NOMO-1 treated with dmso at 0.1 percent for 144 hours (cell line): ENCODE measurements at regions not wholly inside any gene's neighbourhood (a gene's known extent, or its start where the extent isn't known, plus 50 kb on each side); places are given as distances from the start of the nearest gene placed in this dataset.

Experiments
- DNase-seq: peaks from one replicate; lab custom pipeline; 2025; ENCODE audit not compliant: unreplicated experiment; lab: John Stamatoyannopoulos, UW

DNA sequence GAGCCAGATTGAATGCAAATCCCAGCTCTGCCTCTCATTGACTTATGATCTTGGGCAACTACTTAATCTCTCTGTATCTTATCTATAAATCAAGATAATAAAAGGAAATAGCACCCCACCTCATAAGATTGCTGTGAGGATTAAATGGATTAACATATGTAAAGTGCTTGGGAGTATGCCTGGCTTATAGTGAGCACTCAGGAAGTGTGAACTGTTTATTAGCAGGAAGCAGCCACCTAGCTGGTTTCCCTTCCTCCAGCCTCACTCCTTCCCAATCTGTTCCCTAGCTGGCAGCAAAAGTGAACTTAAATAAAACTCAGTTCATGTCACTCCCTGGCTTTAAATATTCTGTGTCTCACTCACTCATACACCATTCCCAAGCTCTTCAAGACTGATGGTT lies 526.6 kb upstream of the PKDCC start:
- DNase-seq: no peak

DNA sequence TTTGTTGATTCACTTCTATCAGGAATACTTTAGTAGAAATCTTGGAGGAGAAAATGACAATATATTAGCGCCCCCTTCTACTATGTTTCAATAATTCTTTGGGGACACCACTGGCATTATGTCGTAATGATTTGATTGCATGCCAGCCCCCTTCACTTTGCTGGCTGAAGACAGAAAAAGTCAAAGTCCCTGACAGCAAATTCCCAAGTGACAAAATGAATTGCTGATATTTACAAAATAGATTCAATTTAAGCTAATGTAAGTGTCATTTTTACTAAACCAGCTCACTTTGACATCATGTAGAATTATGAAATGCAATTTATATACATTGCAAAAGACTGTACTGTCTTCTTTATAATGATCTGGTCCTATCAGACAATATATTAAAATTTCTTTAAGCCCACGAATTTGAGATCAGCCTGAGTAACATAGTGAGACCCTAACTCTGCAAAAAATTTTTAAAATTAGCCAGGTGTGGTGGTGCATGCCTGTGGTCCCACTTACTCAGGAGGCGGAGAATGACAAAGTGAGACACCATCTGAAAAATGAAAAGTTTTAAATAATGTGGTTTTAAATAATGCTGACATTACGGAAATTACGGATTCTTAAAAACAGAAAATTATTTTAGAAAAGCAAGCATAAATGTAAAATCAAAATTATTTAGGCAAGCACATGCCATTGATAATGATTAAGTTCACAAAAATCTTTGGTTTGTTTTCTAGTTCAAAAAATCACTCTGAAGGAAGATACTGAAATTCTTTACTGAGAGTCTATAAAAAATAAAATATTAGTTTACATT lies 520.1 kb upstream of the PKDCC start:
- DNase-seq: no peak

DNA sequence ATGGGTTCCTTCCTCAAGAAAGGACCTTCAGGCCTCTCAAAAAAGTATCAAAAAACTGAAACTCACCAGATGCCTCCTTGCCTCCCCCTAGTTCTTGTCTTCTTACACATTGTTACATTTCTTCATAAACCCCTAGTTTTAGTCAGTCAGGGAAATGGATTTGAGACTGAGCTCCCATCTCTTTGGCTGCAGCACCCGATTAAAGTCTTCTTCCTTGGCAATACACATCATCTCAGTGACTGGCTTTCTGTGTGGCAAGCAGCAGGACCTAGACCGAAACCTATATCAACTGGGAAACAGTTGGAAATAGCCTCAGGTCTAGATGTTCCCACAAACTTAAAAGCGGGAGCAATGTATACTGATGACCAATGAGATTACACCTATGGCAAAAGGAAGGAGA lies 512.2 kb upstream of the PKDCC start:
- DNase-seq: no peak

DNA sequence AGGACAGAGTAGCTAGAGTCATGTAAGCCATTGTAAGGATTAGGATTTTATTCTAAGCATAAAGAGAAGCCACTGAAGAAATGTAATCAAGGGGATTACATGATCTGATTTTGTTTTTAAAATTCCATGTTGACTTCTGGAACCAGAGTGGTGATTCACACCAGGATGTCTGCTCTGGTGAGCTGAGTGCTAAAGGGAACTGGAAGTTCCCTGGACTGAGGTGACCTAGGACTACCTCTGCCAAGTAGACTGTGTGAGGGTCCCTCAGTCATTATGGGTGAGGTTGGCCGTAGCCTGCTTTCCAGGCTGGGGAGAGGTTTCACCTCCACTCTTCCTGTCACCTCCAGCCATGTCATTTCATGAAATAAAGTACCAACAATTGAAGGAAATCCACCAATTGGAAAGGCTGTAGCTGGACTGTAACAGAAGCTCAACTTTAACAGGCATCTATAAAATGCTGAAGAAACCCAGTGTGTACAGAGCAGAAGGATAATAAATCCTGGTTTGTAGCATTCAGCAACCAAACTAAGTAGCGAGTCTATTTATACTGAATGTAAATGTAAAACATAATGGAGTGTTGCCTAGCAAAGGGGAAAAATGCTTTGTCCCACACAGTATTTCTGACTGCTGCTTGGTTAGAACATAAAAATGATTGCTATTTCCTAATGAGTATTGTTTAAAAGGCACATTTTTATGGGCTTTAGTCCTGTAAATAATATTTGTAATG lies 507.4 kb upstream of the PKDCC start:
- no peak for DNase-seq

DNA sequence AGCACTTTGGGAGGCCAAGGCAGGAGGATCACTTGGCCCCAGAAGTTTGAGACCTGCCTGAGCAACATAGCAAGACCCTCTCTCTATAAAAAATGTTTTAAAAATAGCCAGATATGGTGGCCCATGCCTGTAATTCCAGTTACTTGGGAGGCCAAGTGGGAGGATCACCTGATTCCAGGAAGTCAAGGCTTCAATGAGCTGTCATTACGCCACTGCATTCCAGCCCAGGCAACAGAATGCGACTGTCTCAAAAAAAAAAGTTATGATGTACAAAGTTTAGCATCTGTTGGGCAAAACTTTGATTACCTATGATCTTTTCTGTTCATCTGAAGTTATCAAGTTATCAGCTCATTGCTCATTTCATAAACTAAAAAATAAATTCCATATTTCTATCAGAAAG lies 504.1 kb upstream of the PKDCC start:
- DNase-seq: no peak

DNA sequence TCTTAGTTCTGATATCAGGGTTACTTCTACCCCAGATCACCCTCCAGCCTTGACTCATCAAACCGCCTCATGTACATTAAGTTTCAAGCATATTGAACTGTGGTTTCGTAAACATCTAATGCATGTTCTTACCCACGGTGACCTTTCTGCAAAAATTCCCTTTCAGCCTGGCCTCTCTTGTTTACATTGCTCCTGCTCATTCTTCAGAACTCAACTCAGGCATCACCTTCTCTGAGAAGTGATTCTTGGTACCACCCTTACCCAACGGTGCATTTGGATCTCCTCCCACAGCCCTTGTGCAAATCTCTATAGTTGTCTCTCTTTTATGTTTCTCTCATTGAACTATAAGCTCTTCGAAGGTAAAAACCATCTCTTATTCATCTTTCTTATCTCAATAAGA lies 503.1 kb upstream of the PKDCC start:
- DNase-seq: no peak

DNA sequence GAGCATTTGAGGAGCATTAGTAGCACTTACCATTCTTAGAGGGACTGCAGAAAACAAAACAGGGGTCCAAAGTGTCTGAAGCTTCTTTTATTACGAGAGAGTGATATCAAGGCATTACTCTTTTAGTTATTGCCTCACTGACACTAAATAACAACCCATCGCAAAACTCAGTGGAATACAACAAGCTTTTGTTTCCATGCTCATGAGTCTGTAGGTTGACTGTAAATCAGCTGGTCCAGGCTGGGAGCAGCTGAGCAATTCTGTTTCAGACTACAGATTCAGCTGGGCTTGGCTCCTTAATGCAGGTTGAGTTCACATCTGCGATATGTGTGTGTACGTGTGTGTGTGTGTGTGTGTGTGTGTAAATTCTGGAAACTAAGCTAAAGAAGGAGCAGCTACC lies 501.8 kb upstream of the PKDCC start:
- no peak for DNase-seq

DNA sequence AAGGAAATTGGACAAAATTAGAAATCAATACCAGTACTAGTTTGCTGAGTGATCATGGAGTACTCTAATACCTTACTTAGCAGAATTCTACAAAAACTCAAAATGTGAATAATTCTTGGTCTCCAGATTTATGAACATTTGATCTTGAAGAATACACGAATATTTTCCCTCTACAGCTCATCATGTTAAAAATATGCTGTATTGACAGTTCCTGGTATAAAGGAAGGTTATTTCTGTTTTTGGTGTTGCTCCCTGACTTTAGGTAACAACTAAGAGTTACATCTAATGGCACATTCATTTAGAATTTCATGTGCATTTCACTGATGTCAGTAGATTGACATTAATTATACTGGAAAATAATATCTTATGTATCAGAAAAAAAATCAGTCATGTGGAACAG lies 479.2 kb upstream of the PKDCC start:
- no peak for DNase-seq

DNA sequence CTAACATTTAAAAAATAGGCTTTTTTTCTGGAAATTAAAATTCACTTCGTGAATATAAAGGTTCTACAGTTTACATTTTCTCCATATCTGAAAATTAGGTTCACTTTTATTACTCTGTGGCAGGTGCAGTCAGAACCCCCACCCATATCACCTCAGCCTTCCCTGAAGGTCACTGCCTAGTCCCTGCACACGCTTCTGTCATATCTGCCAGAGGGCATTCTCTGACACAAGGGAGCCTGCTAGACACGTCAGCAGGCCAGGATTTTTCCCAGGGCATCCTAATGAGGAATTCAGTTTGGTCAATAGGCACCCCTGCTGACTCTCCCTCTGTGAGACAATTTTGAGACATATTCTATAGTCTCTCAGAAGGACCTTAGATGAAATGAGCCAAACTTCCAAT lies 475.7 kb upstream of the PKDCC start:
- no peak for DNase-seq

DNA sequence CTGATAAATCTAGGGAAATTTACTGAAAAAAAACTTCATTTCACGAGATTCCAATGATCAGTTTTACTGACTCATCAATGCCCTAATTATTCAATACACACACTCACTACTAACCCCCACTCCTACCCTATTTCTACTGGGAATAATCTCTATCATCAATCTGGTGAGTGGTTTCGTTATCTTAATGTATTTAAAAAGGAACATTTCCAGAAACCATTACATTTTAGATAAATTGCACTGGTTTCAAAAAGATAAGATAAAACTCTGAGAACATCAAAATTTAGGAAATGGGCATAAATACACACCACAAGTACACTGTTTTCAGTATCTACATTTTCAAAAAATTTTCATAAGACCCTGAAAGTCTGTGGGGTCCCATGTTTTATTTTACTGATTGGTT lies 471.4 kb upstream of the PKDCC start:
- DNase-seq: no peak

DNA sequence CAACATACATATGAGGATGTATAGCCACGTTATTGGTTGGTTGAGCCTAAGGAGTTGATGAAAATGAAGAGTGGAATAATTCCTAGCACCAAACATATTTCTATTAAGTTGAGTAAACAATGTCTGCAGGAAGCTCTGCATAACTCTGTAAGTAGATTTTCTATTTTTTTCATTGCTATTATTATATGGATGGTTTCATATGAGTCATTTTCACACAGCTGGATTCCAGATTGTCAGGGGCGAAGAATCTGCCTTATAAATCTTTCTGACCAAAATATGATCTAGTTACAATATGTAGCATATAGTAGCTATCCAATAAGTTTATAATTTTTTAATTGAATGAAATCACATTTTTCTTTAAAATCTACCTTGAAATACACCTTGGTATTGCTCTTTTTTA lies 468.0 kb upstream of the PKDCC start:
- DNase-seq: no peak

DNA sequence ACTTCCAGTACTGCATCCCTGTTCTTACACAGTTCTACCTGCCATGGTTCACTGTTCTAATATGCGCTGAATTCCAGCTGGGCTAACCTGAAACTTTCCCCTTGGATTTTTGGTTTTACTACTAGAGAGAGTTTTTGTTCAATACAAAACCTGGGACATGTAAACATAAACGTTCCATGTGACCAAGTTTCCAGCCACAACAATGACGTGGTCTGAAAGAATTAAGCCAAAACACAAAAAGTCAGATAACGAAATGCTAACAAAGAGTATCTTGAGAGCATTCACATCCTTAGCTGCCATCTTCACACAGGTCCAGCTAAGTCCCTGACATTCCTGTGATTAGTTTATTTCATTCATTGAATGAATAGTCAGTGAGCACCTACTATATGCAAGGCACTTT lies 467.0 kb upstream of the PKDCC start:
- DNase-seq: no peak

DNA sequence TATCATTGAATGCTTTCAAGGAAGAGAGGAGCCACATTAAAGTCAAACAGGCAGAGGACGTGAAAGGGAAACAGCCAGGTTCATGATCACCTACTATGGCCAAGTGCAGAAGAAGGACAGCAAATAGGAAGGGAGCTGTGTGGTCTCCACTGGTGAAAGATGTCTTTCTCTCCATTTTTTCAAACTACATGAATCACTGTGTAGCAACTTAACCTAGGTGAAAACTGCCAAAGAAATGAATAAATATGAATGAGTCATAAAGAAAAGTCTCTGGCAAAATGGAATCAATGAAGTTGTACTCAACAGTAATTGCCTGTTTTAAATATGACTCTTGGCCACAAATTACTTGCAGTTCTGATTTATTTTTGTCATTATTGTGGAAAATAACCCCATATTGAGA lies 452.6 kb upstream of the PKDCC start:
- no peak for DNase-seq

DNA sequence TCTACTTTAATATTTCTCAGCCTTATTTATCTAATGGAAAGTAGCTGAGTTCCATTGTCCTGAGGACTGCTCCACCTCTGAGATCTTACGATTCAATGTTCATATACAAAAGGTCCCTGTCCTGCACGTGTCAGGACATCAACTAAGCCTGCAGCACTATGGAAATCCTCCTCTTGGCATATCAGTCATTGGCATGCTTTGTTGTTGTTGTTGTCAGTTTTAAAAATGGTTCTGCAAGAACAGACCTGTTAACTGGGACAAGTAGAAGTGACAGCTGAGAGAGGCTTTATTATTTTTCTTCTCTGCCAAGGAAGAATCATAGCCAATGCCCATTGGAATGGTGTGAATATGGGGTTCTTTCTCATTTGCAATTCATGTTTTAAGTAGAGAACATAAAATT lies 450.1 kb upstream of the PKDCC start:
- DNase-seq: no peak

DNA sequence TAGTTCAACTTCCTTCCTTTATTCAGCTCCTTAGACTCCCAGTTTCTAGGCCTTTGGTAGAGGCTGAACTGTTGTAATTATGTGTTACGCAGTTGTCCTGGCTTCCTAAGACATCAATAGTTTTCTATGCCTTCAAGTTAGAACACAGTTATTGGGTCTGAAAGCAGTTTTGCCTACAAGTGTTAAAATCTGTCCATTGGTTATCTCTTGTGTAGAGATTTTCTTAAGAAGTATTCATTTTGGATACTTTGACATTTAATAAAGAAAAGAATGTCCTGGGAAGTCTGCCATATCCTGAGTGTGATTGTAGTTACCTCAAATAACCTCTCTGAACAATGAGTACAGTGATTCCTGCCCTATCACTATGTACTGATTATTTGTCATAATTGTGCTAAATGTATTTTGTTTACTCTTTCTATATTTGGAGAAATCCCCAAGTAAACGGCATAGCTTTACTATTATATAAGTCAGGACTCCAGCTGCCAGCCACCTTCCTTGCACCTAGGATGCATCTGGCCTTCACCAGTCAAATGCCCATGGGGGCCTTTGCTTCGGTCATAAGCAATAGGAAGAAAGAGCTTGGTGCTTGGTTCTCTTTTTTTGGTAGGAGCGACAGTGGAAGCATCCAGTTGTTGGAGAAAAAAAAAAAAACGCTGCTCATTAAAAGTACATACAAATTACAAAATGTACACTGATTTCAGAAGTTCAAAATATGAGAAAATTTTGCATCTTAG lies 449.5 kb upstream of the PKDCC start:
- no peak for DNase-seq

DNA sequence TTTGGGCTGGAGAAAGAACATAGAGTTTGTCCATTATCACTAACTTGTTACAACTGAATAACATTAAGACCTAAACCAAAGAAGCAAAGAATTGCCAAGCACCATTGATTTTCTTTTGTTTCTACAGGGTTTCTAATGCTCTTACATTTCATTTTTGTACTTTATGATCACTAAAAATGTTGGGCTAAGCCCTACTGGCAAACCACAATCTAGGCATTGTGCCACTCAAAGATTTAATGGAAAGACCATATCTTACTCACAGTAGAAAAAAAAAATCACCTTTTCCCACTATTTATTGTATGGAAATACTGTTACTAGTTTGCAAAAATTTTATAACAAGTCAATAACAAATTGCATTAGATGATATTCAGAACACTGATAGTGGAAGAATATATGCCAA lies 447.4 kb upstream of the PKDCC start:
- DNase-seq: no peak

DNA sequence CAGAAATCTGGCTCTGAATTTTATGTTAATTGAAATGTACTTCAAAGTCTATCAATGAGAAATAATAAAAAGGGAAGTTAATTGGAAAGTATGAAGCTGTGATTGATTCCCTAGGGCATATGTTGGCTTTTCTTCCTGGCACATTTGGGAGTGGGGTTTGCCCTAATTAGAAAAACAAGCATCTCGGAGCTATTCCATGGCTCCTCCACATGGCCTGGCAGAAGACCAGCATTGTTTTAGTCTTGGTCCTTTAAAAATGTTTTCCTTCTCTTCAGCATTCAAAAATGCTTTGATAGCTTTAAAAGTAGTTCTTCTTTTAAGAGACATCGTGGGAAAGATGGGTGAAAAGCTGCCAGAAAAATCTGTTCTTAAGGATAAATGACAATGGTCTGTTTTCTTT lies 445.5 kb upstream of the PKDCC start:
- no peak for DNase-seq

DNA sequence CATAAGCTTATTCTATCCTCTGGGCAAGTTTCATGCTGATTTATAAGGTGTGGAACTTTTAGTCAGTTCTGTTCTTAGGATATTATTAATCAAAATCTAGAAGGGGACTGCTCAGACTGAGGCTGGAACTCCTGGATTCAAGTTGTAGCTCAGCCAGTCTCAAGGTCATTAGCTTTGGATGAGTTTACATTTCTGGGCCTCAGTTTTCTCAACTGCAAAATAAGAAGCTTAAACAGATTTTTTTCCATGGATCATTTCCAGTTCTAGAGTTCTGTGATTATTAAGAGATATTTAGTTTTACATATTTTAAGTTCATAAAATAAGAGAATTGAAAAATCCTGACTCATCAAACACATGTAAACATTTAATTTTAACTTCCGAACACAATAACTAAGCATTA lies 442.5 kb upstream of the PKDCC start:
- no peak for DNase-seq

DNA sequence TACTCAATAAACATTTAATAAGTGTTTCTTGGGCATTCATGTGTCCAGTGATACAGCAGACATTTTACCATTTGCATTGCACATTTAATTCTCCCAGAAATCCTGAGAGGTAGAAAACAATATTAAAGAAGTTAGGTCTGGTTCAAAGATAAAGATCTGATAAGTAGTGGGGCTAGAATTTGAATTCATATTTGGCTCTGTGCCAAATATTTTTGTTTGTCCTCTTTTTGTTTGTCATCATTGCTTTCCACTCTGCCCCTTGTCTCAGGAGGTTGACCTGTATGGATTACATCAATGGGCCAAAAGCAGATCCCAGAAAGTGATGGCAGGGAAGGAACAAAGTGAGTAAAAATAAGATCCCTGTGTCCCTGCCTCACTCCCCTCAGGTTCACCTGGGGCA lies 441.9 kb upstream of the PKDCC start:
- DNase-seq: no peak

DNA sequence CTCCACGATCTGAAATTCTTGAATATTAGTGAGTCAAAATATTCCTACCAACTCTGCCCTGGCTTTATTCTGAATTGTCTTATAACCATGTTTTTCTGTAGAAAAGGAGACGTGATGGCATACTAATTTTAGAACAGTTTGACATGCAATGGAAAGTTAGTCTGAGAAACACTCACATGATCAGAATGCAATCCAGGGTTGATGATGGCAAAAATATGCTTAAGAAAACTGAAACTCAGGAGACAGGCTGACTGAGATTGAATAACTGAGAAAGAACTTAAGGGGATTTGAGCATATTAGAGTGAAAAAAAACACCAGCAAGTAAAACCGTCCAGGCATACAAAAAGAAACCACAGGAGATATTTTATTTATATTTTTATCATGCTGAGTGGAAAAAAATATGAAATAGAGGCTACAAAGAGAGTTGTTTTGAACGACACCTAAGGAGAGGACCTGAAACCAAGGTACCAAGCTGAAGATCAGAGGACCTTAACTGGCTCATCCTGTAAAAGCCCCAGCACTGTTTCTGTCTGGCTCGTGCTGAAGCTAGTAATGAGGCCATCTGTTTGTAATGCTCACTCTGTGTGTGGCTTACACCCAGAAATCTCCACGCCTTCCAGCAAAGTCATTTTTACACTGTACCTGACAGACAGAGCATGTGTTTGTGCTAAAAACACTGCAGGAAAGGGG lies 437.2 kb upstream of the PKDCC start:
- no peak for DNase-seq

DNA sequence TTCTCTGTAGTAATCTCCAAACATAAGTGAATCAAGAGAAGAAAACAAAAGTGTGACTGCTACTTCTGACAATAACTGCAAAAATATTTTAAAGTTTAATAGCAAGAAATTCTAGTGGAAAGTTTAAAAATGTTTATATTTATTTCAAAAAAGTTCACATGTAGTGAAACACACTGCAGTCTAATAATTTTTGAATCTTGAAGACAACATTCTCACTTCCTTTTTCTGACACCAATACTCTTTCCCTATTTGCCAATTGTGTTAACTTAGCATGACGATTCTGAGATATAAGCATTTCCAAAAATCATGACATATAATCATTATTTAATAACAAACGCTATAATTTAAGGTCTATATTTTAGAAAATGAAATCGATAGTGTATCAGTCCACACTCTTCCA lies 429.1 kb upstream of the PKDCC start:
- DNase-seq: no peak

DNA sequence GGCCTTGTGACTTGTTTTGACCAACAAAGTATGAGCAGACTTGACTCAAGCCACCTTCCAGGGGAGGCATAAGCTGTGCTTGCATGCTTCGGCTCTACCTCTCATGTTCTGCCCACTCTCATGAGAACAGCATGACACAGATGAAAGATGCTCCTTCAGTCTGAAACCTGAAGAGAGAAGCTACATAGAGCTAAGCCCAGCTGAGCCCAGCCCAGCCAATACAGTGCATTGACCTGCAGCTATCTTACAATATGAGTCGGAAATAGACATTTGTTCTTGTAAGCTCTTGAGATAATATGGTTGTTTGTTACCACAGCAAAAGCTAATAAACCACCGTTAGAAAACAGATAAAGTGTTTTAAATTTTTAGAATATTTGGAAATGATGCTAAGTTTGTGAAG lies 426.7 kb upstream of the PKDCC start:
- no peak for DNase-seq
